ENCODE measurements at regions not wholly inside any gene's neighbourhood (a gene's known extent, or its start where the extent isn't known, plus 50 kb on each side); places are given as distances from the start of the nearest gene placed in this dataset.

DNA sequence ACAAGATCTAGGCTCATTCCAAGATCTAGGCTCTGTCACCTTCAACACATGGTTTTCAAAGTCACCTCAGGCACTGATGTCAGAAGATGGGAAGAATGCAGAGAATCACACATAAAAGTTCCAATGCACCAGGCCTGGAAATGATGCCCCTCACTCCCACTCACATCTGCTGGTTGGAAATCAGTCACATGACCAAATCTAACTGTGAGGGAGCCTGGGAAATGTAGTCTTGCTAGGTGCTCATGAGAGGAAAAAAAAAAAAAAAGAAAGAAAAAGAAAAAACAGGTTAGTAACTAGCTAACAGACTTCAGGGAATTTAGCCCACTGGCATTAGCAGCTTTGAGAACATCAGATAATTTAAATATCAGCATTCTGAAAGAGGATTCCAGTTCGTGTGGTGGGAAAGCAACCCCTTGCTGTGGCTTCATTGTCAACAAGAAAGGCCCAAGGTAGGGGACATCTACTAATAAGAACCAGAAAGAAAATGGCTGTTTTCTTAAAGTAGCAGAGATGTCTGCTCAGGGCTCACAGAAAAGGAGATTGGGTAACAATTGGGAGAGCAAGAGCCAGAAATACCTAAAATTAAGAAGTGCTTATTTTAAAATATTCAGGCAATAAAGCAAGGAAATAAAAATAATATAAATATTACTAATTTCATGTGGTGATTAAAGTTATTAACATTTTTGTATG lies 614.3 kb downstream of the ACTL7B start:
- TF ChIP-seq, protein P1, sequence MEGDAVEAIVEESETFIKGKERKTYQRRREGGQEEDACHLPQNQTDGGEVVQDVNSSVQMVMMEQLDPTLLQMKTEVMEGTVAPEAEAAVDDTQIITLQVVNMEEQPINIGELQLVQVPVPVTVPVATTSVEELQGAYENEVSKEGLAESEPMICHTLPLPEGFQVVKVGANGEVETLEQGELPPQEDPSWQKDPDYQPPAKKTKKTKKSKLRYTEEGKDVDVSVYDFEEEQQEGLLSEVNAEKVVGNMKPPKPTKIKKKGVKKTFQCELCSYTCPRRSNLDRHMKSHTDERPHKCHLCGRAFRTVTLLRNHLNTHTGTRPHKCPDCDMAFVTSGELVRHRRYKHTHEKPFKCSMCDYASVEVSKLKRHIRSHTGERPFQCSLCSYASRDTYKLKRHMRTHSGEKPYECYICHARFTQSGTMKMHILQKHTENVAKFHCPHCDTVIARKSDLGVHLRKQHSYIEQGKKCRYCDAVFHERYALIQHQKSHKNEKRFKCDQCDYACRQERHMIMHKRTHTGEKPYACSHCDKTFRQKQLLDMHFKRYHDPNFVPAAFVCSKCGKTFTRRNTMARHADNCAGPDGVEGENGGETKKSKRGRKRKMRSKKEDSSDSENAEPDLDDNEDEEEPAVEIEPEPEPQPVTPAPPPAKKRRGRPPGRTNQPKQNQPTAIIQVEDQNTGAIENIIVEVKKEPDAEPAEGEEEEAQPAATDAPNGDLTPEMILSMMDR (IDR thresholded peaks at IDR 0.05) = no peak
- TF ChIP-seq POLR2A (IDR thresholded peaks at IDR 0.05; ENCODE audit: low read depth) (no peak), POLR2AphosphoS5 (IDR thresholded peaks at IDR 0.05) (no peak)
